Esophagus squamous epithelium (tissue), 5 donors: ENCODE measurements at regions not wholly inside any gene's neighbourhood (a gene's known extent, or its start where the extent isn't known, plus 50 kb on each side); places are given as distances from the start of the nearest gene placed in this dataset.

Experiments
- DNase-seq: peaks from one replicate; lab custom pipeline; 2025; lab: John Stamatoyannopoulos, UW
- H3K27ac ChIP-seq, 4 donors: fragments of 200-600 bp; sonication (generic); one replicate each; pipeline ENCODE4 v1.5.1; 2016 to 2019; ENCODE audit warnings: mild to moderate bottlenecking in 1 of 4
- H3K27me3 ChIP-seq, 4 donors: fragments of 200-600 bp; sonication (generic); 1 replicate in 3 of 4; 2 replicates in 1 of 4; pipeline versions ENCODE4 v1.5.1 to v1.6.0; 2017 to 2021; ENCODE audit warnings: antibody characterized with exemption in 1 of 4
- H3K36me3 ChIP-seq, 3 donors: fragments of 200-600 bp; sonication (generic); one replicate each; pipeline ENCODE4 v1.5.1; 2016 to 2019
- H3K4me1 ChIP-seq, 3 donors: fragments of 200-600 bp; sonication (generic); one replicate each; pipeline ENCODE4 v1.5.1; 2017 to 2019
- H3K4me3 ChIP-seq, 4 donors: fragments of 200-600 bp; sonication (generic); 1 replicate in 3 of 4; 2 replicates in 1 of 4; pipeline ENCODE4 v1.5.1; 2016 to 2019; ENCODE audit warnings: mild to moderate bottlenecking in 2 of 4, moderate library complexity in 1 of 4
- H3K9me3 ChIP-seq, 3 donors: fragments of 200-600 bp; sonication (generic); one replicate each; pipeline ENCODE4 v1.5.1; 2016 to 2019
- CTCF ChIP-seq, 6 experiments: fragments of 450-650 bp in 4 of 6; fragments of 200-600 bp in 2 of 6; sonication (generic) in 2 of 6; IDR thresholded peaks; one replicate each; pipeline ENCODE4 v1.5.1; 2016 to 2019; ENCODE audit warnings: antibody characterized with exemption in 6 of 6, mild to moderate bottlenecking in 4 of 6, moderate library complexity in 4 of 6
- POLR2A ChIP-seq, 4 donors: fragments of 450-650 bp; IDR thresholded peaks; one replicate each; pipeline ENCODE4 v1.6.1; 2017; ENCODE audit warnings: antibody characterized with exemption in 4 of 4, mild to moderate bottlenecking in 4 of 4, moderate library complexity in 3 of 4
- WGBS, 2 donors: methylation state at CpG; one replicate each; pipeline ENCODE4 v1.1.5; 2018; 5-methylcytosine and 5-hydroxymethylcytosine counted together
- intact Hi-C: fragments of 100-400 bp; cut with DNase I; formaldehyde crosslinking; loops from one replicate; pipeline ENCODE4 v1.15.0; 2022
- donor health status: DM: yes; HTN: yes; CAD: no.

GRCh38 chrX:95325185-95325584, 1359.5 kb upstream of the DIAPH2 start:
- no peak overlapping the region for H3K4me3 ChIP-seq
- intact Hi-C loops = no loop called here
- no peaks in the 10 kb centered on the region for H3K4me1 ChIP-seq
- TF ChIP-seq CTCF (IDR thresholded peaks at IDR 0.05) = no peak
- TF ChIP-seq POLR2A (IDR thresholded peaks at IDR 0.05) = no peak
- no peak for DNase-seq
- H3K27me3 ChIP-seq = no peaks in the 10 kb centered on the region
- WGBS, 2 donors = 28 to 71% methylated on average over 1 to 2 of the region's 2 CpGs
- no peaks in the 10 kb centered on the region for H3K9me3 ChIP-seq
- no peak overlapping the region for H3K27ac ChIP-seq
- no peaks in the 10 kb centered on the region for H3K36me3 ChIP-seq

DNA sequence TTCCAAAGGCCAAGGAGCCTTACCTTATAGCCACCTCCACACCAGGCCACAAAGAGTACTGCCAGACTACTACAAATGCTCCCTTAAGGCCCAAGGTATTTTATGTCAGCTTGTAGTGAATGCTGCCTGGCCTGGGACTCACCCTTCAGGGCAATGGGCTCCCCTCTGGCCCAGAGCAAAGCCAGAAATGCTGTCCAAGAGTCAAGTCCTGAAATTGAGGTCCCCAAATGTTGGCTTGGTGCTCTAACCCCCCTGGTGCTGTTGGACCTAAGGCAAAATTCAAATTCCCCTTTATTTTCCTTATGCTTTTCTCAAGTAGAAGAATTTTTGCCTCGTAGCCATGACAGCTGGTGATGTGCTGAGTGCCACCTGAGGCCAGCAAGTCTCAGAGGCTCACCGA, 1354.3 kb upstream of the DIAPH2 start:
- H3K9me3 ChIP-seq = no peaks in the 10 kb centered on the region
- TF ChIP-seq POLR2A (IDR thresholded peaks at IDR 0.05) (no peak), CTCF (IDR thresholded peaks at IDR 0.05) (no peak)
- WGBS, 2 donors = 70 to 71% methylated on average over 2 of the region's 2 CpGs
- intact Hi-C loops = no loop called here
- peaks cover 0 to 4% (median 0%) of the 10 kb centered on the region in 4 donors for H3K27me3 ChIP-seq
- no peak overlapping the region for H3K27ac ChIP-seq
- H3K36me3 ChIP-seq = no peaks in the 10 kb centered on the region
- H3K4me3 ChIP-seq = no peak overlapping the region
- DNase-seq = no peak
- H3K4me1 ChIP-seq = no peaks in the 10 kb centered on the region

DNA sequence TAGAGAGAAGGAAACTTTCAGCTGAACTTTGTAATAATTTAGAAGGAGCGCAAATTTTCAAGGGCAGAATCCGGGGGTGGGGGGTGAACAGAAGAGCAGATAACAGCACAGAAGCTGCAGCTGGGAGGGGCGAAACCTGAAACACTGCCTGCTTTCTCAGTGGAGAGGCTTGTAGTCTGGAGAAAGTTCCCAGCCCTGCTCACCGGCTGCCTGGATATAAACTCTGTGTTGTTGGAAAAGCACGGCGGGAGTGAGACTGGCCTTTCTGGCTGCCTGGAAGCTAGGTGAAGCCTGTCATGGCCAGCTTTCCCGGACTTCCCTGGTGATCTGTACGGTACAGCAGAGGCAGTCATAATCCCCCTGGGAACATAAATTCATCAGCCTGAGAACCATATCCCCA, 1352.1 kb upstream of the DIAPH2 start:
- H3K4me1 ChIP-seq = no peaks in the 10 kb centered on the region
- WGBS, 2 donors = 56 to 83% methylated on average over 3 of the region's 8 CpGs
- no peak for DNase-seq
- no peaks in the 10 kb centered on the region for H3K36me3 ChIP-seq
- H3K9me3 ChIP-seq = no peaks in the 10 kb centered on the region
- TF ChIP-seq POLR2A (IDR thresholded peaks at IDR 0.05) (no peak), CTCF (IDR thresholded peaks at IDR 0.05) (no peak)
- no peak overlapping the region for H3K27ac ChIP-seq
- intact Hi-C loops = no loop called here
- peaks cover 0 to 4% (median 0%) of the 10 kb centered on the region in 4 donors for H3K27me3 ChIP-seq
- no peak overlapping the region for H3K4me3 ChIP-seq

DNA sequence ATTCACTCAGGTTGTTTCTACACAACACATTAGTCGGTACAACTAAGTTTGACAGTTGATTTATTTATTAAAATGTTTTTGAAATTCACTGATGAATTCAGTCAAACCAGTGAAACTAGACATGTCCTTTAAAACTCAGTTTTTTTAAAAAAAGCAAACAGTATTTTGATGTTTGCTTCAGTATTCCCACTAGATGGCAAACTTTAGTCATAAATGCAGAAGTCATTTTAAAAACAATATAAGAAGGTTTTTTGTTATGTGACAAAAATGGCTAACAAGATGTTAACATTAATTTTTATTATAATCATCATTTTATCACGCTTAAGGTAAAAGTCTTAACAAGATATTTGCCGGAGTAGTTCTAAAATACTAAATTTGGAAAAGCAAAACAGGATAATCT, 1337.8 kb upstream of the DIAPH2 start:
- no peak overlapping the region for H3K4me3 ChIP-seq
- no peaks in the 10 kb centered on the region for H3K36me3 ChIP-seq
- no peaks in the 10 kb centered on the region for H3K9me3 ChIP-seq
- peaks cover 0 to 4% (median 0%) of the 10 kb centered on the region in 4 donors for H3K27me3 ChIP-seq
- TF ChIP-seq POLR2A (IDR thresholded peaks at IDR 0.05) (no peak), CTCF (IDR thresholded peaks at IDR 0.05) (peak in 4 of 6 experiments; percentile 13 to 42 (median 16))
- H3K27ac ChIP-seq = no peak overlapping the region
- 19 to 28% methylated on average over 3 of the region's 3 CpGs for WGBS, 2 donors
- intact Hi-C loops = no loop called here
- DNase-seq = no peak
- no peaks in the 10 kb centered on the region for H3K4me1 ChIP-seq

GRCh38 chrX:95350774-95351488, 1333.7 kb upstream of the DIAPH2 start:
- DNase-seq = no peak
- Histone ChIP-seq H3K27me3 (no peaks in the 10 kb centered on the region), H3K36me3 (no peaks in the 10 kb centered on the region), H3K4me3 (no peak overlapping the region), H3K4me1 (no peaks in the 10 kb centered on the region), H3K27ac (no peak overlapping the region), H3K9me3 (no peaks in the 10 kb centered on the region)
- intact Hi-C loops = no loop called here
- no peak for TF ChIP-seq POLR2A (IDR thresholded peaks at IDR 0.05)
- 55 to 59% methylated on average over 6 of the region's 6 CpGs for WGBS, 2 donors
